KMS-11 (cell line): ENCODE measurements at regions not wholly inside any gene's neighbourhood (a gene's known extent, or its start where the extent isn't known, plus 50 kb on each side); places are given as distances from the start of the nearest gene placed in this dataset.

Experiments
- H2AFZ ChIP-seq: fragments of 200-600 bp; sonication (generic); 2 replicates; pipeline ENCODE4 v1.6.1; 2016; ENCODE audit warnings: antibody characterized with exemption, mixed run types, low read depth
- H3K27ac ChIP-seq: fragments of 200-600 bp; sonication (generic); 2 replicates; pipeline ENCODE4 v1.6.1; 2016; ENCODE audit warnings: mild to moderate bottlenecking, mixed run types
- H3K27me3 ChIP-seq: fragments of 200-600 bp; sonication (generic); 2 replicates; pipeline ENCODE4 v1.6.1; 2017; ENCODE audit warnings: mild to moderate bottlenecking, low read depth, mixed run types, moderate library complexity; ENCODE audit not compliant: insufficient read depth
- H3K36me3 ChIP-seq: fragments of 200-600 bp; sonication (generic); 2 replicates; pipeline ENCODE4 v1.6.1; 2017; ENCODE audit warnings: mild to moderate bottlenecking, mixed run types; ENCODE audit not compliant: insufficient read depth
- H3K4me1 ChIP-seq: fragments of 200-600 bp; sonication (generic); 2 replicates; pipeline ENCODE4 v1.6.1; 2016; ENCODE audit warnings: mild to moderate bottlenecking, low read depth, mixed run types; ENCODE audit not compliant: poor library complexity, severe bottlenecking
- H3K4me2 ChIP-seq: fragments of 200-600 bp; sonication (generic); 2 replicates; pipeline ENCODE4 v1.7.0; 2016; ENCODE audit warnings: mild to moderate bottlenecking, mixed run types
- H3K4me3 ChIP-seq: fragments of 200-600 bp; sonication (generic); IDR thresholded peaks from 2 replicates; pipeline ENCODE4 v1.6.1; 2017; ENCODE audit warnings: low read depth, low read length, mixed read lengths; ENCODE audit not compliant: insufficient read depth
- H3K79me2 ChIP-seq: fragments of 200-600 bp; sonication (generic); 2 replicates; pipeline ENCODE4 v1.6.1; 2016; ENCODE audit warnings: low read depth, mixed run types; ENCODE audit not compliant: insufficient read depth
- H3K9ac ChIP-seq: fragments of 200-600 bp; sonication (generic); 2 replicates; pipeline ENCODE4 v1.6.1; 2016; ENCODE audit warnings: mild to moderate bottlenecking, mixed run types
- H4K20me1 ChIP-seq: fragments of 200-600 bp; sonication (generic); 2 replicates; pipeline ENCODE4 v1.6.1; 2016; ENCODE audit warnings: mild to moderate bottlenecking, mixed run types; ENCODE audit not compliant: insufficient read depth
- CTCF ChIP-seq: fragments of 200-600 bp; sonication (generic); conservative IDR thresholded peaks from 2 replicates; pipeline ENCODE4 v1.6.1; 2017; ENCODE audit warnings: low read depth, mild to moderate bottlenecking, antibody characterized with exemption, low read length, moderate library complexity, mixed read lengths

- peaks cover 45% of the 10 kb centered on the region for H3K27me3 ChIP-seq
- no peak overlapping the region for H2AFZ ChIP-seq
- no peaks in the 10 kb centered on the region for H3K4me1 ChIP-seq
- no peaks in the 10 kb centered on the region for H3K79me2 ChIP-seq
- H3K27ac ChIP-seq: no peak overlapping the region
- H3K4me3 ChIP-seq: no peak overlapping the region
- no peaks in the 10 kb centered on the region for H4K20me1 ChIP-seq
- no peaks in the 10 kb centered on the region for H3K36me3 ChIP-seq
- no peak overlapping the region for H3K9ac ChIP-seq
- H3K4me2 ChIP-seq: no peak overlapping the region
- no peak for TF ChIP-seq CTCF
Measured at GRCh38 chr16:86219655-86220445, 290.5 kb upstream of the FOXF1 start.

GRCh38 chr16:86220561-86220960 is 289.8 kb upstream of the FOXF1 start:
- no peak overlapping the region for H3K9ac ChIP-seq
- H2AFZ ChIP-seq: no peak overlapping the region
- peaks cover 40% of the 10 kb centered on the region for H3K27me3 ChIP-seq
- no peaks in the 10 kb centered on the region for H3K36me3 ChIP-seq
- no peak overlapping the region for H3K4me3 ChIP-seq
- no peak overlapping the region for H3K4me2 ChIP-seq
- no peaks in the 10 kb centered on the region for H3K4me1 ChIP-seq
- H3K79me2 ChIP-seq: no peaks in the 10 kb centered on the region
- TF ChIP-seq CTCF: no peak
- H3K27ac ChIP-seq: no peak overlapping the region
- no peaks in the 10 kb centered on the region for H4K20me1 ChIP-seq

GRCh38 chr16:86221085-86221484 is 289.2 kb upstream of the FOXF1 start:
- H3K4me3 ChIP-seq: no peak overlapping the region
- no peak overlapping the region for H3K9ac ChIP-seq
- no peak for TF ChIP-seq CTCF
- H2AFZ ChIP-seq: no peak overlapping the region
- no peak overlapping the region for H3K27ac ChIP-seq
- no peaks in the 10 kb centered on the region for H3K4me1 ChIP-seq
- no peaks in the 10 kb centered on the region for H3K36me3 ChIP-seq
- no peak overlapping the region for H3K4me2 ChIP-seq
- no peaks in the 10 kb centered on the region for H4K20me1 ChIP-seq
- H3K27me3 ChIP-seq: peaks cover 40% of the 10 kb centered on the region
- no peaks in the 10 kb centered on the region for H3K79me2 ChIP-seq

- H3K4me2 ChIP-seq: no peak overlapping the region
- H3K4me3 ChIP-seq: no peak overlapping the region
- no peak overlapping the region for H3K27ac ChIP-seq
Measured at GRCh38 chr16:86222547-86222946, 287.8 kb upstream of the FOXF1 start.

More at GRCh38 chr16:86222547-86222946, 287.8 kb upstream of the FOXF1 start:
- no peak for TF ChIP-seq CTCF
- Histone ChIP-seq H3K27me3 (peaks cover 40% of the 10 kb centered on the region), H3K4me1 (no peaks in the 10 kb centered on the region), H3K79me2 (no peaks in the 10 kb centered on the region), H3K36me3 (no peaks in the 10 kb centered on the region), H2AFZ (no peak overlapping the region), H3K9ac (no peak overlapping the region), H4K20me1 (no peaks in the 10 kb centered on the region)
